ENCODE measurements at regions not wholly inside any gene's neighbourhood (a gene's known extent, or its start where the extent isn't known, plus 50 kb on each side); places are given as distances from the start of the nearest gene placed in this dataset.
"Not testable (repeated sequence)": the region's sequence is repeated elsewhere in the genome, so short reads cannot be mapped to it uniquely, and the experiment has no call there.

DNA sequence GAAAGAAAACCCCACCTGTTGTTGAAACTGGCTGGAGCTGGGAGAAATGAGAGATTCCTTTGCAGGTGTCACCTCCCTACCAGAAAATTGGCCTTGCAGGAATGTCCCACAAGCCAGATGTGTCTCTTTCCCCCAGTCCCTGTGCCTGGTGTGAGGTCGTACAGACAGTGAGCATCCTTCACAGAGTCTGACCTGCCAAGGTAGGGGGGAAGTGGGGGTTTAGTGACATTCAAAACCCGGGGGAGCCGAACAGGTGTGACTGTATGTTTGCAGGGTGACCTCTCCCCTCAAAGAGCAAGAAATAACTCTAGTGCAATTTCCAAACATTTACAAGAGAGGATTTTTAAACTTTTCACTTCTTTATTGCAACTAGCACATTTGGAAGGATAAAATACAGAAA, 117.7 kb upstream of the SULF2 start:
- TF ChIP-seq, protein P1, sequence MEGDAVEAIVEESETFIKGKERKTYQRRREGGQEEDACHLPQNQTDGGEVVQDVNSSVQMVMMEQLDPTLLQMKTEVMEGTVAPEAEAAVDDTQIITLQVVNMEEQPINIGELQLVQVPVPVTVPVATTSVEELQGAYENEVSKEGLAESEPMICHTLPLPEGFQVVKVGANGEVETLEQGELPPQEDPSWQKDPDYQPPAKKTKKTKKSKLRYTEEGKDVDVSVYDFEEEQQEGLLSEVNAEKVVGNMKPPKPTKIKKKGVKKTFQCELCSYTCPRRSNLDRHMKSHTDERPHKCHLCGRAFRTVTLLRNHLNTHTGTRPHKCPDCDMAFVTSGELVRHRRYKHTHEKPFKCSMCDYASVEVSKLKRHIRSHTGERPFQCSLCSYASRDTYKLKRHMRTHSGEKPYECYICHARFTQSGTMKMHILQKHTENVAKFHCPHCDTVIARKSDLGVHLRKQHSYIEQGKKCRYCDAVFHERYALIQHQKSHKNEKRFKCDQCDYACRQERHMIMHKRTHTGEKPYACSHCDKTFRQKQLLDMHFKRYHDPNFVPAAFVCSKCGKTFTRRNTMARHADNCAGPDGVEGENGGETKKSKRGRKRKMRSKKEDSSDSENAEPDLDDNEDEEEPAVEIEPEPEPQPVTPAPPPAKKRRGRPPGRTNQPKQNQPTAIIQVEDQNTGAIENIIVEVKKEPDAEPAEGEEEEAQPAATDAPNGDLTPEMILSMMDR (IDR thresholded peaks at IDR 0.05): not testable (repeated sequence)
- not testable (repeated sequence) for TF ChIP-seq POLR2A (IDR thresholded peaks at IDR 0.05)

Measured in right lobe of liver (tissue), 4 donors.